OCI-LY7 (cell line): ENCODE measurements at regions not wholly inside any gene's neighbourhood (a gene's known extent, or its start where the extent isn't known, plus 50 kb on each side); places are given as distances from the start of the nearest gene placed in this dataset.

Source experiments
- BruUV-seq: library from RNA; stranded (reverse); fragments of 400-500 nt; replicated peaks from 2 replicates; lab custom pipeline; 2021; lab: Mats Ljungman, UMichigan
- CTCF ChIA-PET: fragments of 300-600 bp; sonication (Branson Sonifier 250); formaldehyde crosslinking; loops from one replicate; lab custom pipeline; 2022; ENCODE audit warnings: antibody characterized with exemption; ENCODE audit not compliant: unreplicated experiment; lab: Charles Lee
- POLR2A ChIA-PET: fragments of 300-600 bp; sonication (Branson Sonifier 250); formaldehyde crosslinking; loops from one replicate; lab custom pipeline; 2022; ENCODE audit warnings: antibody characterized with exemption; lab: Charles Lee
- DNase-seq: peaks from one replicate; pipeline ENCODE4 v3.0.0-alpha.2; 2015; ENCODE audit warnings: low spot score
- H2AFZ ChIP-seq: fragments of 200-600 bp; sonication (generic), shearing (Covaris generic); 2 replicates; pipeline ENCODE4 v1.6.1; 2014; ENCODE audit warnings: mild to moderate bottlenecking, antibody characterized with exemption, low read length, moderate library complexity
- H3K27ac ChIP-seq: fragments of 200-600 bp; sonication (generic); 2 replicates; pipeline ENCODE4 v1.5.1; 2014; ENCODE audit warnings: mixed run types, low read depth, mild to moderate bottlenecking, moderate library complexity, low read length, inconsistent platforms; ENCODE audit not compliant: poor library complexity, severe bottlenecking
- H3K36me3 ChIP-seq: fragments of 200-600 bp; sonication (generic); 2 replicates; pipeline ENCODE4 v1.6.1; 2014; ENCODE audit warnings: mild to moderate bottlenecking, antibody characterized with exemption, low read length, moderate library complexity, mixed read lengths; ENCODE audit not compliant: insufficient read depth
- H3K4me1 ChIP-seq: fragments of 200-600 bp; sonication (generic); 2 replicates; pipeline ENCODE4 v1.5.1; 2014; ENCODE audit warnings: mild to moderate bottlenecking, low read length; ENCODE audit not compliant: insufficient read depth, poor library complexity, severe bottlenecking
- H3K4me2 ChIP-seq: fragments of 200-600 bp; sonication (generic); 2 replicates; pipeline ENCODE4 v1.6.1; 2014; ENCODE audit warnings: mild to moderate bottlenecking, low read length
- H3K4me3 ChIP-seq: fragments of 200-600 bp; sonication (generic); 2 replicates; pipeline ENCODE4 v1.5.1; 2014; ENCODE audit warnings: mild to moderate bottlenecking, low read depth, low read length; ENCODE audit not compliant: poor library complexity, severe bottlenecking
- H3K79me2 ChIP-seq: fragments of 200-600 bp; sonication (generic); 2 replicates; pipeline ENCODE4 v1.6.1; 2016; ENCODE audit warnings: low read depth, mild to moderate bottlenecking, low read length, moderate library complexity, mixed read lengths; ENCODE audit not compliant: insufficient read depth
- H3K9me2 ChIP-seq: fragments of 200-600 bp; sonication (generic); 2 replicates; pipeline ENCODE4 v1.6.1; 2016; ENCODE audit warnings: mild to moderate bottlenecking, low read length, mixed read lengths; ENCODE audit not compliant: insufficient read depth
- H3K9me3 ChIP-seq: fragments of 200-600 bp; sonication (generic); 2 replicates; pipeline ENCODE4 v1.6.1; 2014; ENCODE audit warnings: mild to moderate bottlenecking, mixed run types, low read length, mixed read lengths
- H4K20me1 ChIP-seq: fragments of 200-600 bp; sonication (generic); 2 replicates; pipeline ENCODE4 v1.6.1; 2014; ENCODE audit warnings: mild to moderate bottlenecking, antibody characterized with exemption, low read length, moderate library complexity, mixed read lengths; ENCODE audit not compliant: insufficient read depth
- EZH2phosphoT487 ChIP-seq: fragments of 200-600 bp; sonication (generic); IDR thresholded peaks from 2 replicates; pipeline ENCODE4 v1.6.1; 2018; ENCODE audit warnings: low read depth, borderline replicate concordance, mild to moderate bottlenecking, mixed run types, antibody characterized with exemption, low read length, moderate library complexity, mixed read lengths
- intact Hi-C: fragments of 100-400 bp; cut with micrococcal nuclease; formaldehyde crosslinking; loops from one replicate; pipeline ENCODE4 v1.10.0; 2022; ENCODE audit not compliant: unreplicated experiment
- TF ChIP-seq, protein P1 (sequence below): fragments of 200-600 bp; sonication (generic); conservative IDR thresholded peaks from 2 replicates; pipeline ENCODE4 v1.5.1; 2014; ENCODE audit warnings: mild to moderate bottlenecking, antibody characterized with exemption, low read length, moderate library complexity, mixed read lengths

DNA sequence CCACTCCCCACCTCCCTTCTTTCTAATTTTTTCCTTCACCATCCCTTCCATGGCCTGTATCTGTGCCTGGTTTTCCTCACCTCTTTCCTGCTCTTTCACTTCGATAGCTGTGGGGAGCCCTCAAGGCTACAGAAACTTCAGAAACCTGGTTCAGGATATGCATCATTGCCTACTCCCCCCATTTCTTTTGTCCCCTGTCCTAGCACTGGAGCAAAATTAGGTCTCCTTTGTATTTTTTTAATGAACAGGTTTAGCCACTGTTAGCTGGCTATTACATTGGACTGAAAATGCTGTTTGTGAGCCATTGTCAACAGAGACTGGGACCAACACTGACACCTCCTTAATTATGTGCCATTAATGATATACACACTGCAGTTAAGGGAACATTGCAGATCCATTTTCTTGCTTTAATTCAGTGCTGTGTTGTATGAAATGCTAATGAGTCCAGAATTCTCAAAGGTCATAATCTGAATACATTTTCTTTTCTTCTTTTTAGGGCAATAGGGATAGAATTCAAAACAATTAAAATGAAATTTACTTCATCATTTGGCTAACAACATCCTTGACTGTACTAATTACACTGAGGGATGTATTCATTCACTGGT lies 138.6 kb downstream of the PDCD6IP start:
- CTCF ChIA-PET = no interaction called here
- no peaks in the 10 kb centered on the region for H3K36me3 ChIP-seq

DNA sequence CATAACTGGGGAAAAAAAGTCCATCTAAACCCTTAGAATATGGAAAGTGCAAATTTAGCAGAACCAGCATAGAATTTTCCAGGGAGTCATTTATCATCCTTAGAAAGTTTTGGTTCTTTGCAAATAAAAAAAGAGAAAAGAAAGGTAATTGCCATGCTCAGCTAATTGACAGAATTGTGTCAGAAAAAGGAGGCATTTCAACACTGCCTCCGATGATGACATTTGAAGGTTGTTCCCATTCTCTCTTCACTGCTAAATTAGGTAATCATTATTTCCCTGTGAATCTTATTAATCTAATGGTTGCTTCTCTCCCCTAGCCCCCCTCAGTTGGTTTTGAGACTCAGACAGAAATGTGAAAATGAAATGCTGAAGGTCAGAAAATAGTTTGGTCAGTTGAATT lies 139.2 kb downstream of the PDCD6IP start:
- TF ChIP-seq, protein P1, sequence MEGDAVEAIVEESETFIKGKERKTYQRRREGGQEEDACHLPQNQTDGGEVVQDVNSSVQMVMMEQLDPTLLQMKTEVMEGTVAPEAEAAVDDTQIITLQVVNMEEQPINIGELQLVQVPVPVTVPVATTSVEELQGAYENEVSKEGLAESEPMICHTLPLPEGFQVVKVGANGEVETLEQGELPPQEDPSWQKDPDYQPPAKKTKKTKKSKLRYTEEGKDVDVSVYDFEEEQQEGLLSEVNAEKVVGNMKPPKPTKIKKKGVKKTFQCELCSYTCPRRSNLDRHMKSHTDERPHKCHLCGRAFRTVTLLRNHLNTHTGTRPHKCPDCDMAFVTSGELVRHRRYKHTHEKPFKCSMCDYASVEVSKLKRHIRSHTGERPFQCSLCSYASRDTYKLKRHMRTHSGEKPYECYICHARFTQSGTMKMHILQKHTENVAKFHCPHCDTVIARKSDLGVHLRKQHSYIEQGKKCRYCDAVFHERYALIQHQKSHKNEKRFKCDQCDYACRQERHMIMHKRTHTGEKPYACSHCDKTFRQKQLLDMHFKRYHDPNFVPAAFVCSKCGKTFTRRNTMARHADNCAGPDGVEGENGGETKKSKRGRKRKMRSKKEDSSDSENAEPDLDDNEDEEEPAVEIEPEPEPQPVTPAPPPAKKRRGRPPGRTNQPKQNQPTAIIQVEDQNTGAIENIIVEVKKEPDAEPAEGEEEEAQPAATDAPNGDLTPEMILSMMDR = no peak
- no peak for TF ChIP-seq EZH2phosphoT487
- Histone ChIP-seq H4K20me1 (no peaks in the 10 kb centered on the region), H3K4me3 (no peak overlapping the region), H3K79me2 (no peaks in the 10 kb centered on the region), H3K4me1 (no peaks in the 10 kb centered on the region), H2AFZ (no peak overlapping the region), H3K4me2 (no peak overlapping the region), H3K36me3 (no peaks in the 10 kb centered on the region), H3K27ac (no peak overlapping the region), H3K9me3 (no peaks in the 10 kb centered on the region), H3K9me2 (no peaks in the 10 kb centered on the region)
- no TSS peak for BruUV-seq
- intact Hi-C loops = no loop called here
- CTCF ChIA-PET = no interaction called here
- POLR2A ChIA-PET = no interaction called here
- DNase-seq = no peak

More for the DNA sequence above, 138.6 kb downstream of the PDCD6IP start:
- Histone ChIP-seq H3K27ac (no peak overlapping the region), H3K79me2 (no peaks in the 10 kb centered on the region), H3K4me1 (no peaks in the 10 kb centered on the region), H2AFZ (no peak overlapping the region), H4K20me1 (no peaks in the 10 kb centered on the region), H3K4me2 (no peak overlapping the region), H3K9me3 (no peaks in the 10 kb centered on the region), H3K4me3 (no peak overlapping the region), H3K9me2 (no peaks in the 10 kb centered on the region)
- intact Hi-C loops = no loop called here
- POLR2A ChIA-PET = no interaction called here
- DNase-seq = no peak
- no TSS peak for BruUV-seq
- TF ChIP-seq, protein P1 = no peak
- no peak for TF ChIP-seq EZH2phosphoT487

DNA sequence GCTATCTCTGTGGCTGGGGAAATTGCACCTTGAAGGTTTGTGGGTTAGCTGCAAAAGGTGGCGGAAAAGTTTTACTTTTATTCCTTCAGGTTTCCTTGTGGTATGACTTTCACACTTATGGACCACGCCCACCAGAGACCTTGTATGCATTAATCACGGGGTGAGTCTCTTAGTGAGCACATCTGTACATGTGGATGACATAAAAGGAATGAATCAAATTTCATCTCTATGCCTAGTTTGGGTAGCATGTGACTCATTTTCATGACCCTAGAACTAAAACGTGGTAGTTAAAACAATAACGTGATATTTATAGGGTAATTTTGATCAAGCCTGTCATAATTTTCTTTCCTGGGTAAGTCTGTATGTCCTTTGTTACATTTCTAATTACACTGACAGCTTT lies 141.7 kb downstream of the PDCD6IP start:
- Histone ChIP-seq H3K36me3 (no peaks in the 10 kb centered on the region), H3K9me2 (no peaks in the 10 kb centered on the region), H3K4me2 (no peak overlapping the region), H3K79me2 (no peaks in the 10 kb centered on the region), H2AFZ (no peak overlapping the region), H4K20me1 (no peaks in the 10 kb centered on the region), H3K4me3 (no peak overlapping the region), H3K9me3 (no peaks in the 10 kb centered on the region), H3K4me1 (no peaks in the 10 kb centered on the region), H3K27ac (no peak overlapping the region)
- DNase-seq = no peak
- no TSS peak for BruUV-seq
- ChIA-PET CTCF (no interaction called here), POLR2A (no interaction called here)
- intact Hi-C loops = no loop called here
- TF ChIP-seq, protein P1 = no peak
- TF ChIP-seq EZH2phosphoT487 = no peak
